ENCODE measurements at regions not wholly inside any gene's neighbourhood (a gene's known extent, or its start where the extent isn't known, plus 50 kb on each side); places are given as distances from the start of the nearest gene placed in this dataset.
"Not testable (repeated sequence)": the region's sequence is repeated elsewhere in the genome, so short reads cannot be mapped to it uniquely, and the experiment has no call there.

DNA sequence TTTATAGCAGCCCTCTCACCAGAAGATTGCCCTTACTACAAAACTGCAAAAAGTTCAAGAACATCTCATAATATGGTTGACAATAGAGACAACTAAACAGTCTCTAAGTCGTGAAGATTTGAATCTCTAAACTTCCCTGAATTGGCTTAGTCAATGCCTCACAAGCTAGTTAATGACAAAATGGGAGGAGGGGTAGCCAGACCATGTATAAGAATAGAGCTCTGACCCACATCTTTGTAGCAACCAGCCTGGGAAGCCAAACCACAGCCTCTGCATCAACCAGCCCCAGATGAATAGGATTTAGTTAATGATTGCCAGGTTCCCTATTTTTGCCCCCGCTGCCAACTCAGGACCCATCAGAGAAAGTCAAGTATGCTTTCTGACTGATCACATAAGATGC is 1265.9 kb upstream of the PCDH10 start:
- DNase-seq, result not testable (repeated sequence)

DNA sequence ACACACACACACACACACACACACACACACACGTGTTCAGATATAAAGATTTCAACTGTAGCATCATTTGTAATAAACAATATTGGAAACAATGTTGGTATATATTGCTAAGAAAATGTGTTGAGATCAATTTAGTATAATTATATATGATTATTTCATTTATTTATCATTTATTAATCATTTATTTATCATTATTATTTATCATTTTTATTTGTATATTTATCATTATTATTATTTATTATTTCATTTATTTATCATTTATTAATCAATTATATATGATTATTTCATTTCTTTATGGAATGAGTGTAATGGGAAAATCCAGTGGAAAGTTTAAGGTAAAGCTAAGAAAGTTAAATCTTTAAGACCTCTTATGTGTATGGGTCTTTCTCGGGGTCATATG is 1223.4 kb upstream of the PCDH10 start:
- DNase-seq, result not testable (repeated sequence)

DNA sequence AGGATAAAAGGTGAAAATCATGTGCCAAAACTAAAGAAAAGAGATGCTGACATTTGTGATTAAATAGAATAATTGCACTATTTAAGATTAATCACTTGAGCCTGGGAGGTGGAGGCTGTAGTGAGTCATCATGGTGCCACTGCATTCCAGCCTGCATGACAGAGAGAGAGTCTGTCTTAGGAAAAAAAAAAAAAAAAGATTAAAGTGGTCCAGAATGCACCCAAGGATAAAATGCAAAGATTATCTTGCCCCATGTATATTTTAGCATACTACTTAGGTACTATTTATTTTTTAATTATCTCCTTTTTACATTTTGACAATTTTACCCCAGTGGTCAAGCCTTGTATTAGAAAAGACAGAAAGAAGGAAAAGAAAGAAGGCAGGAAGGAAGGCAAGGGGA is 1181.4 kb upstream of the PCDH10 start:
- DNase-seq, result not testable (repeated sequence)

DNA sequence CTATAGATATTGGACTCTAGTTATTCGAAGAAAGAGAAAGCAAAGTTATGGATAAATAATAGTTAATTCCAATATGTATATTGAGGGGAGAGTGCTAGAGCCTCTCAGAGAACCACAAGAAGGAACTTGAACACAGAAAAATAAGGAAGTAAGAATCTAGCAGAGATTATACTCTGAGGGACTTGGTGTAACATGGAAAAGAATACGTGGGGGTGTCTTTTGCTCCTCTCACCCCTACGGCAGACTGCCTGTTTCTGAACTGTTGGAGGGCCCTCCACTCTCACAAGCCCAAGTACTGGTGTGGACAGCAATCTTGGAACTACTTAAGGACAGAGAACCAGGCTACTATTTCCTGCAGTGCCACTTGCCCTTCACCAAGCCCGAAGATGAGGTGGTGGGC is 1174.4 kb upstream of the PCDH10 start:
- no peak for DNase-seq

DNA sequence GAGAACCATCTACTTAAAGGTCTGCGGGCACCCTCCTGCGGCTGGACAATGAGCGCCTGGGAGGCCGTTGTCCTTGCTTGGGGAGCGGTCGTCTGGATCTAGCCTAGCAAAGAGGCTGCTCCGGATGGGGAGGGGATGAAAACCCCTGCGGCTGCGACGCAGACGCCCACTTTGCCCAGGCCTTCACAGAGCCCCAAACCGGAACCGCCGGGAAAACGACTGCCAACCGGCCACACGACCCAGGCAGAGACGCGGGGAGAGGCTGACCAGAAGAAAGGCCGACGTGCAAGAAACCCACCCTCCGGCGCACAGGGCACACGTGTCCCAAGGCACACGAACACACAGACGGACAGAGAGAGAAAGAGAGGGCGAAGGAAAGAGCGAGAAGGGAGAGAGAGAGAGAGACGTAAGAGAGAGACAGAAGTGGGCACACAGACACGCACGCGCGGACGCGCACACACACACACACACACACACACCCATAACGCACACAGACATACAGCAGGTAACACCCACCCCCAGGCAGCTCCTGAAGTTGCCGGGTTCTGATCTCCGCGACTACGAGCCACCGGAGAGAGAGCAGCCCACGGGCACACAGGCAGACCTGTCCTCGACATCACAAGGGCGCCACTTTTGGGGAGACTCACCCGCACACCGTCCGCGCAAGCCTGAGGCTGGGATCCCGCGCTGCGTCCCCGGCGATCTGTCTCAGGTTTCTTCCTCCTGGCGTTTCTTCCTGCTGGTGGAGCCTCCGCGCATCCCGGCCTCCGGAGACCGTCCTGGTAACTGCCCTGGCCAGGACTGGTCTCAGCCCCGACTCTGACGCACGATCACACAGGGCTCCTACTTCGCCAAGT is 1173.6 kb upstream of the PCDH10 start:
- not testable (repeated sequence) for DNase-seq

DNA sequence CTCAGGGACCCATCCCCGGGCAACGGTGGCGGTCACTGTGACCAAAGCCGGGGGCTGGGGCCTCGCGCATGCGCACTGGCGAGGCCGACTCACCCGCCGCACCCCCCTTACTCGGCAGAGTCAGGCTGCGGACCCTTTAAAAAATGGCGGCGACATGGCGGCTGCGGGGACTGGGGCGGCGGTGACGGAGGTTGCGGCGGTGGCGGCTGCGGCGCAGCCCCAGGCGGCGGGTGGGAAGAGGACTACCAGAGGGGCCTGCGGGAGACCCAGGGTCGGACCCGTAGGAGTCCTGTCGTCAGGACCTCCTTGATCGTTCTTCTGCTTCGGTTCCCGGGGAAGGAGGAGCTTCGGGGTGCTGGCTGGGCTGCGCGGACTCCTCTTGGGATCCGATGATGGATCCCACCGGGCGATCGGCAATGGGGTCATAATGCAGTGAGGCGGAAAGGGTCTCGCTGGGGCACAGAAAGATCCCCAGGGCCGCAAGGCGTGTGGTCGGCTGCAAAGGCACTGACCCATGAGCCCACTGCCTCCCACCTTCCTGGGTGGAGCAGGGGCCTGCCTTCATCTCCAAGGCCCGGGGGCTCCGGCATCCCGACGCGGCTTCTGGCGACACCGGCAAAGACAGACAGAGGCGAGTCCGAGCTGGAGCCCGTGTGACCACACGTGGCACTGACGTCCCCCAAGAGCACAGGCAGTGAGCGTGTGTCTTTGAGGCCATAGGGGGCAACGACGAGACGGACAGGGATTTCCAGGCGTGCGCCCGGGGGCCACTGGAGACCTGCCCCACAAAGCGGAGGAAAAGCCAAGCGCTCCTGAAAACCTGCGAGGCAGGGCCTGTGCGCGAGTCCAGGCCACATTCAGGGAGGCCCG is 1172.7 kb upstream of the PCDH10 start:
- not testable (repeated sequence) for DNase-seq

DNA sequence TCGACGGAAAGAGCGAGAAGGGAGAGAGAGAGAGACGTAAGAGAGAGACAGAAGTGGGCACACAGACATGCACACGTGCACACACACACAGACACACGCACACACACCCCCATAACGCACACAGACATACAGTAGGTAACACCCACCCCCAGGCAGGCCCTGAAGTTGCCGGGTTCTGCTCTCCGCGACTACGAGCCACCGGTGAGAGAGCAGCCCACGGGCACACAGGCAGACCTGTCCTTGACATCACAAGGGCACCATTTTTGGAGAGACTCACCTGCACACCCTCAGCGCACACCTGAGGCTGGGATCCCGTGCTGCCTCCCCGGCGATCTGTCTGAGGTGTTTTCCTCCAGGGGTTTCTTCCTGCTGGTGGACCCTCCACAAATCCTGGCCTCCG is 1171.0 kb upstream of the PCDH10 start:
- no peak for DNase-seq

DNA sequence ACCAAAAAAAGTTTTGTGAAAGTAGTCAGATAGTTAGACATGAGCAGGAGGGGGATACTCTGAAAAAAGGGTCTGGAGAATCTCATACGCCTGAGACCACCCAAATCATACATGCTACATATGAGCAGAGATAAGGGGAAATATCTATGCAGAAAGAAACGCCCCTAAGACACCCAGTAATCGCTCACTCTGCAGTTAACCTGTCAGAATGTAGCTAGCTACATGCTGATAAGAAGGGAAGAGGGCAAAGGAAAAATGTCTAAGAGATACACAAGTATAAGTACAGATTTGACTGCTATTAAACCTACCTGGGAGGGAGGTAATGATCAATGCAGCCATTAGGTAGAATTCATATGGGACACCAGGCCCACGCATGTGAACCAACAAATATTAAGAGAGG is 1159.5 kb upstream of the PCDH10 start:
- DNase-seq, result no peak

DNA sequence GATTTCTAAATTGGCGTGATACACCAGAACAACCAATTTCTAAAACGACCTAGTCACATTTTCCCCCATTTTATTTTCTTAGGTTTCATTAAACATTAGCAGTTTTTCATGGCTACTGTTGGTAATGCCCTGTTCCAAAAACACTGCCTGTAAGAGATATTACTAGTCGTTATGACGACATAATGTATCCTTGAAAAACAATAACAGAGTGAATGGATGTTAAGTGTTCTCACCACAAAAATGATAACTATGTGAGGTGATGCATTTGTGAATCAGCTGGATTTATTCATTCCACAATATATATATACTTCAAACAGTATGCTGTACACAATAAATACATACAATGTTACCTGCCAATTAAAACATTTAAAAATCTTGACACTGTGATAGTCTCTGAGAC is 1147.6 kb upstream of the PCDH10 start:
- DNase-seq, result no peak

DNA sequence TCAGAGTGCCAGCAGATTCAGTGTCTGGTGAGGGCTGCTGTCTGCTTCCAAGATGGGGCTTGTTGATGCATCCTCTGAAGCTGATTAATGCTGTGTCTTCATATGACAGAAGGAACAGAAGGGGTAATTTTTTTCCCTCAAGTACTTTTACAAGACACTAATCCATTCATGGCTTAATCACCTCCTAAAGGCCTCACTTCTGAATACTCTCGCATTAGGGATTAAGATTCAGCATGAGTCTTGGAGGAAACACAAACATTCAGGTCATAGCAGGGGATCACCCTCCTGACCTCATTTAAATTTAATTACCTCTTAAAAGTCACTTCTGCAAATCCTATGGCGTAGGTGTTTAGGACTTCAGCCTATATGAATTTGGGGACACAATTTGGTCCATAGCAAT is 1145.5 kb upstream of the PCDH10 start:
- DNase-seq, result no peak

DNA sequence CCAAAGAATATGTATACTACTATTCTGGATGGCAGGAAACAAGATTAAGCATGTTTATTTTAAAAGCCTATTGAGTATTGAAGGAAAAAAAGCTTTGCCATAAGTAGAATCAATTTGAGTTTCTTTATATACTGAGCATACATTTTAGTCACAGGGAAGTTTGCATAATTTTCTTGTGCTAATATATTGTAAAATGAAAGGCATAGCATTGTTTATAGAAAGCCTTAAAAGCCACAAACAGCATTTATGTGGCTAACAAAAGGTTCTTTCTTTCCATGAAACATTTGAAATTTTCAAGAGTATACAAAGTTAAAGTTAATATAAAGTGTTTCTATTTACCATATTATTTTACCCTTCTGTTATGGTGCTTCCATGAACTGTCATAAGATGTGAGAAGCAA is 1133.8 kb upstream of the PCDH10 start:
- DNase-seq, result no peak

DNA sequence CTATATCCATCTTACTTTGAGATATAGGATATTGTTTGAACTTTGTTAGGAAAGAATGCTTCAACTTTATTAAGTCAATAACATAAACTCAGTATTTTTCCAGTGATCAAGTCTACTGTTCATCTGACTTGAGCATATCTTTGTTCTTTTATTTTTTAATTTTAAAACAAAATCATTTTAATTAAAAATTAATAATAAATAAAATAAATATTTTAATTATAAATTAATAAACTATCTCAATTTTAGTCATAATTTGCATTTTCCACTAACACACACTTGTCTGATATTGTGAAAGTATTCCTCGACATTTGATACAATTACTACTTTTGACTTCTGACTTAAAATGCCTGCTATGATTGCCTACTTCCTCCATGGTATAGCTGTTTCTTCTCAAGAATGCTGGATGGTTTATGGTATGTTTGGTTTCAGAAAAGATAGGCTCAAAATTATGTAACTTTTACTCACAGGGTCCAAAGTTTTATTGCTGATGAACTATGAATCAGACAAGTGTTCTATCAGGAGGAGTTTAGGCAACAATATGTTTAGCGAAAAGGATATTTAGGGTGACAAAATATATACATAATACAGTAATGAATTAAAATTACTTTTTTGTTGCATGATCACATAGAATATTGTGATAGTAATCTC is 1132.3 kb upstream of the PCDH10 start:
- DNase-seq, result no peak

DNA sequence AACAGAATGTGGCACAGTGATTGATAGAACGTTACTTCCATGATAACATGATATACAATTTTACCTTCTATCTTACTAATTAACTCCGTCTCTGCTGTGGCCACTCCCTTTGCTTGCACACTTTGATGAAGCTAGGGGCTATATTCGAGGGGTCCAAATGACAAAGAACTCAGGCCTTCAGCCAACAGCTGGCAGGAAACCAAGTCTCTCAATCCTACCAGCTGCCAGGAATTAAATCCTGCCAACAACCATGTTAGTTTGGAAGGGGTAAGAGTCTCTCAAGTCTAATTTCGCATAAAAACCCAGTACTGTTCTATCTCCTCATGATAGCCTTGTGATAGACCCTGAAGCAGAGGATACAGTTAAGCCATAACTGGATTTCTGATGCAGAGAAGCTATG is 1122.9 kb upstream of the PCDH10 start:
- DNase-seq, result no peak

DNA sequence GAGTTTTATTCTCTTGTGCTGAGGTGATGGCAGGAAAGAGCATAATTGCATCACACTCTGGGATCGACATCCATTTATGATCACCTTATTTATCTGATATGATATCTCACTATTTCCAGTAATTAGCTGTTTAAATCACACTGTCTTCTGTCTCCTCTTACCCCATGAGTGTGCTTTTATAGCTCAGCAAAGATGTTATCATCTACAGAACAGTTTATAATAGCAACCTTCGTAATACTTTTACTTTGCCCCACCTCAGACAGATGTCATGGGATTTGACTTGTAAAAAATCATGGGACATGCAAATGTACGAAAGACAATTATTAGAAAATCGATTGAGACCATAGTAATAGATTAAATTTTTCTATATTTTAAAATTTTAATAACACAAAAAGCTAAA is 1122.3 kb upstream of the PCDH10 start:
- DNase-seq, result no peak

DNA sequence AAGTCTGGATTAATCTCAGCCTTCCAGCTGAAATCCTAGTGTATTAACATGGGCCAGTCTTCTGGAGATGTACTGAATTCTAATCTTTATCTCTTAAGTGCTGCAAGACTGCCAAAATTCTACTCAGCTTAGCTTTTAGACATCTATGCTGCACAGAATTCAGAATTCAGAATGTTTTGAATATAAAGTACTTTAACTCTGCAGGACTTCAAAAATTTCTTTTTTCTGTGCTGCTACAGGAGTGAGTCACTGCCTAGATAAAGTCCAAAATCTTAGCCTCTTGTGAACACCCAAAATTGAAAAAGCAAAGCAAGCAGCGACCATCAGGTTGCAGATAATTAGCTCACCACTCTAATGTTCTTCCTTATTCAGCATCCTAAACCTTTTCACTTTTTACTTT is 1092.6 kb upstream of the PCDH10 start:
- DNase-seq, result no peak

DNA sequence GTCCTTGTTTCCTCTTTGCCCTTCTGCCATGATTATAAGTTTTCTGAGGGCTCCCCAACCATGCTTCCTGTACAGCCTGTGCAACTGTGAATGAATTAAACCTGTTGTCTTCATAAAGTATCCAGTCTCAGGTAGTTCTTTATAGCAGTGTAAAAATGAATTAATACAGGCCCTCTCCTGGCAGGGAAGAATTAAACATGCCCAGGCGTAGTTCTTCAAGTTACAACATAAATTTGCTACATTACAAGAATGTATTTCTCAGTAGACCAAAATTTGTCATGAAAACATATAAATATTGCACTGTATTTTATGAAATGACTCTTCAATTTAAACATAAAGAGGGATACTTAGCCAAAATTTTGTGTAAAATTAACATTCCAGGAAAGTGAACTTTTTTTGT is 1089.9 kb upstream of the PCDH10 start:
- no peak for DNase-seq

DNA sequence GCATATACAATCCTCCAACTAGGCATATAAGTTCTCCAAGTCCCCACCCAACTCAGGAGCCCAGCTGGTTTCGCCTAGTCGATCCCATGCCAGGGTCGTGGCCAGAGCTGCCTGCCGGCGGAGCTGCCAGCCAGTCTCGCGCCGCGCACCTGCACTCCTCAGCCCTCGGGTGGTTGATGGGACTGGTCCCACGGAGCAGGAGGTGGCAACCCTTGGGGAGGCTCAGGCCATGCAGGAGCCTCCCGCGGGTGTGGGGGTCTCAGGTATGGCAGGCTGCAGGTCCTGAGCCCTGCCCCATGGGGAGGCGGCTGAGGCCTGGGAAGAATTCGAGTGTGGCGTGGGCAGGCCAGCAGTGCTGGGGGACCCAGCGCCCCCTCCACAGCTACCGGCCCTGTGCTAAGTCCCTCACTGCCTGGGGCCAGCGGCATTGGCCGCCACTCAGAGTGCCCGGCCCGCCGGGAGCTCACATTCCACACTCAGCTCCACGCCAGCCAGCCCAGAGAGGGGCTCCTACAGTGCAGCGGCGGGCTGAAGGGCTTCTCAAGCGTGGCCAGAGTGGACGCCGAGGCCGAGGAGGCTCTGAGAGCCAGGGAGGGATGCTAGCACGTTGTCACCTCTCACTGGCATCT is 1086.4 kb upstream of the PCDH10 start:
- no peak for DNase-seq

DNA sequence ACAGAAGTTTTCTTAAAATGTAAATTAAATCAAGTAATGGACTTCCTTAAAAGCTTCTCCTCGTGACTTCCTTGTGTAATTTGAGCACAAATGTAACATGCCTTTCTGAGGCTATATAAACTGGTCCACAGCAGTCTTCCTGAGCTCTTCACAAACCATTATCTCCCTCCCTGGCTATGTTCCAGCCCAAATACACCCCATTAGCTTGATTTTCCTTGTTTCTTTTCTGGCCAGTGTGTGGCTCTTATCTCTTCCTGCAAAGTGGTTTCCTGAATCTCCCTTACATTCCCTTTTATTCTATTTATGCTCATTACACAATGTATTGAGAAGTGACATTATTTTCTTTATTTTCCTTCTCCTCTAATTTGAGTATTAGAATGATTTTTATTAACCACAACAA is 1085.3 kb upstream of the PCDH10 start:
- no peak for DNase-seq

DNA sequence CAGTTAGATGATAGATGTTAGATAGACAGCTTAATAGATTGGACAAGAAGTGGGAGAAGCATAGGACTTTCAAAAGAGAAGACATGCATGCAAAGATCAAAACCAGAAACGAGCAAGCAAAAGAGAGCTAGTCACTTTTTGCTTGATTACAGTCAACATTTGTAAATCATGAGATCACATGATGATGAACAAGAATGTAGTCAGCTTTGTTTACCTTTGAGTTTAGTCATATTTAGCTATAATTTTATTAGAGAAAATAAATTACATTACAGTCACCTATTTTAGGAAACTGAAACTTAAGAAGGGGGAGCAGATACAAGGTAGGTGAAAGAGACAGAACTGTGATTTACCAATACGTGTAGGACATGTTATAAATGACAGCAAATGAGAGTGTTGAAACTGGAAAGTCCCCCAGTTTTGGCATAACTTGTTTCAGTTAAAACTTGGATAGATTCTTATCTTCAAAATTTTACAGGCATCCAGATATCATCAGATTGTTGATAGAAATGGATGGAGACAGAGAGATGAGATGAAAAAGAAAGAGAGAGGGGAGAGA is 1083.1 kb upstream of the PCDH10 start:
- no peak for DNase-seq

DNA sequence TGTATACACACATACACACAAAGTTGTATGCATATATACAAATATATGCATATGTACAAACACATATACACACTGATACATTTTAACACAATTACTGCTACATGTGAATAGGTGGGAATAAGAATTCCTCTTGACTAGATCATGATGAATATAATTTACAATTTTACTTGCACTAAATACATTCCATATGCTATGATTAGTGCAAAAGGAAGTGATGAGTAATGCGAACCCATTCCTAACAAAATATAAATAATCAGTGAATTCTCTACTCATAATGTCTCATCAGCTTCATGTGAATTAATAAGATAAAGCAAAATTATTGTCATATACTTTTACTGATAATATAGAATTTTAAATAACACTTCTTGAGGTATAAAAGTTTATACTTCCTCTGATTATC is 1077.3 kb upstream of the PCDH10 start:
- DNase-seq, result no peak

DNA sequence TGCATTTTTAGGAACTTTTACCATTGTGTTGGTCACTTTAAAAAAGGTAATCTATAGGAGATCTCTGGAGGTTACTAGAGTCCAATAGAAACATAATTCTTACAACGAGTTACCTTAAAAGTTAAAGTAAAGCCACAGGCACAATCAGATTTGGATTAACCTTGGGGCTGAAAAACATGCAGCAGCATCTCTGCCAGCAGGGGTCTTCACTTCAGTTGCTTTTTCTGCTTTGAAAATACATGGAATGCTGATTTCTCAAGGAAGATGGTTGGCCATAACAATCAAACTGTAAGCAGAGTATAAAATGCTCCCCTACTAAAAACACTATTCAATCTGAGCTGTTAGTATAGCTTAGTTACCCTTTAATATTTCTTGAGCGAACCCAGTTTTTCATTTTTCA is 1072.3 kb upstream of the PCDH10 start:
- no peak for DNase-seq

DNA sequence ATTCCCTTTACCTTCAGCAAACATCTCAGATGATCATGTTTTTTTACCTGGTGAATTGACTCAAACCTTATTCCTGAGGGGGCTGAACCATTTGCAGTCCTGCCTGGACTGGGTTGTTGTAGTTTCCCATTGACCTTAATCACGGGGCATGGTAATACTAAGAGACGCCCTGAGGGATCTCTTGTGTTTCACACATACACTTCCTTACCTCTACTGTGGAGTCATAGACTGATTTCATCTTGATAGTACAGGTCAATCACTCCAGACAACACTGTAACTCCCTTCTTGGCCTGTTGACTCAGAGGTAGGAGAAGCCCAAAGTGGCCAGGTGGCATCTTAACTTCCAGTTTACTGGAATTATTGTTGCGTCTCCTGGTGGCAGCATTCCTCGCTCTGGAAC is 1064.0 kb upstream of the PCDH10 start:
- no peak for DNase-seq

DNA sequence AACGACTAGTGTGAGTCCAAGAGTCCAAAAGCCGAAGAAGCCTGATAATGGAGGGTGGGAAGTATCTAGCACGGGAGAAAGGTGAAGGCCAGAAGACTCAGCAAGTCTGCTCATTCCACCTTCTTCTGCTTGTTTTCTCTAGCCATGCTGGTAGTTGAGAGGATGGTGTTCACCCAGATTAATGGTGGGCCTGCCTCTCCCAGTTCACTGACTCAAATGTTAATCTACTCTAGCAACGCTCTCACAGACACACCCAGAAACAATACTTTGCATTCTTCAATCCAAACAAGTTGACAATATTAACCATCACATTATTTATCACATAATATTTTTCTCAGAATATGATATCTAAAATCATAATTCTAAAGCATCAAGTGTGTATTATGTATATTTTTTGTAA is 1055.1 kb upstream of the PCDH10 start:
- no peak for DNase-seq

All from NCI-H1930 (cell line).